ENCODE measurements at regions not wholly inside any gene's neighbourhood (a gene's known extent, or its start where the extent isn't known, plus 50 kb on each side); places are given as distances from the start of the nearest gene placed in this dataset.
"Not testable (repeated sequence)": the region's sequence is repeated elsewhere in the genome, so short reads cannot be mapped to it uniquely, and the experiment has no call there.

DNA sequence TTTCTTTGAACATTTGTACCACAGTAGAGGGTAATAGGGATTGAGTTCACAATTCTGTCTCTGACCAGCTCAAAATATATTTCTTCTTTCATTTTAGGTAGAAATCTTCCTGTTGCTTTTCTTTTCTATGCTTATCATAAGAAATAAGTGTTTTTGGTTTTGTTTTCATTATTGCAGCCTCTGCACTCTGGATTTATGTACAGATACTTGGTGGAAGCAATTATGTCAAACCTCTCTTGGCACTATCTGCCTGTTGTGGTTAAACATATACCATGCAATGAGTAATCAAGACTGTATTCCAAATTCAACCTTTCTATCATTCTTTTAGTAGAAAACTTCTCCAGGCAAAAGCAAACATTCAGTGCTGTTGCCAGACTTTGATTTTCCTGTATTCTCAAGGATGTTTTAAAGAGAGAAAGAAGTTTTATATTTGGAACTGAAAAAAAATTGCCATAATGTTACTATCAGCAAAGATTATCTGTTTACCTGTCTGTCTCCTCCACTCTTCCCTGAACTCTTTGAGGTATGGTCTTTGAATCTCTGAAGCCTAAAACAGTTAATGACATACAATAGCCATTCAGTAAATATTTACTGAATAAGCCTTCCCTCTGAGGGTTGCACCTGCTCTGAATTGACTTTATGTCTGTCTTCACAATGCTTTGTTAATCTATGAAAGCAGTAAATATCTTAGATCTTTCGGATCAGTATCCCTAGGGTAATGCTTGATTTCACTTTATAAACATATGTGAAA, 612.5 kb upstream of the PRR20A start:
- TF ChIP-seq POLR2A (IDR thresholded peaks at IDR 0.05) = no peak
- TF ChIP-seq, protein P1, sequence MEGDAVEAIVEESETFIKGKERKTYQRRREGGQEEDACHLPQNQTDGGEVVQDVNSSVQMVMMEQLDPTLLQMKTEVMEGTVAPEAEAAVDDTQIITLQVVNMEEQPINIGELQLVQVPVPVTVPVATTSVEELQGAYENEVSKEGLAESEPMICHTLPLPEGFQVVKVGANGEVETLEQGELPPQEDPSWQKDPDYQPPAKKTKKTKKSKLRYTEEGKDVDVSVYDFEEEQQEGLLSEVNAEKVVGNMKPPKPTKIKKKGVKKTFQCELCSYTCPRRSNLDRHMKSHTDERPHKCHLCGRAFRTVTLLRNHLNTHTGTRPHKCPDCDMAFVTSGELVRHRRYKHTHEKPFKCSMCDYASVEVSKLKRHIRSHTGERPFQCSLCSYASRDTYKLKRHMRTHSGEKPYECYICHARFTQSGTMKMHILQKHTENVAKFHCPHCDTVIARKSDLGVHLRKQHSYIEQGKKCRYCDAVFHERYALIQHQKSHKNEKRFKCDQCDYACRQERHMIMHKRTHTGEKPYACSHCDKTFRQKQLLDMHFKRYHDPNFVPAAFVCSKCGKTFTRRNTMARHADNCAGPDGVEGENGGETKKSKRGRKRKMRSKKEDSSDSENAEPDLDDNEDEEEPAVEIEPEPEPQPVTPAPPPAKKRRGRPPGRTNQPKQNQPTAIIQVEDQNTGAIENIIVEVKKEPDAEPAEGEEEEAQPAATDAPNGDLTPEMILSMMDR (IDR thresholded peaks at IDR 0.05) = no peak
- Histone ChIP-seq H3K27me3 (no peaks in the 10 kb centered on the region), H3K4me3 (no peak overlapping the region), H3K4me1 (no peaks in the 10 kb centered on the region), H3K36me3 (no peaks in the 10 kb centered on the region), H3K27ac (no peak overlapping the region), H3K9me3 (peaks cover 0 to 3% (median 0%) of the 10 kb centered on the region in 12 donors)
- DNase-seq = no peak
- WGBS, 4 donors = 36 to 59% (median 47%) methylated on average over 1 of the region's 1 CpG
- intact Hi-C loops (cut with DNase I) = no loop called here
- ATAC-seq = no peak

DNA sequence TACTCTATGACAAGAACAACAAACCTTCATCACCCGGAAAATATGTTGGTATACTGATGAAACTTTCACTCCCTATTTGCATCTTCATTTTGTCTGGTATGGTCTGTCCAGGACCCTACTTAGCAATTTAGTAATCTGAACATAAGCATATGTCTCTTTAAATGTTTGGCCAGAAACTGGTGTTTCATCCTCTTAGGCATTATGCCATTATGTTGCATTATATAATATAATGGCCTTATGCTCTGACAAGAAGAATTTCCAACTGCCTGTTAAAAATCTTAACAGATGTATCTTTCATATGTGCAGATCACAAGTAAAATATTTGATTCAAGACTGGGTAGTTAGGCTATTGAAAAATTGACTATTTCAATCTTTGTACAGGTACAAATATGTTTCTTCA, 610.6 kb upstream of the PRR20A start:
- intact Hi-C loops (cut with DNase I) = no loop called here
- ATAC-seq (no peak), DNase-seq (no peak)
- 85 to 91% (median 88%) methylated on average over 1 of the region's 1 CpG for WGBS, 4 donors
- no peak overlapping the region for H3K27ac ChIP-seq
- H3K4me3 ChIP-seq = no peak overlapping the region
- TF ChIP-seq, protein P1 (IDR thresholded peaks at IDR 0.05) = no peak
- no peak for TF ChIP-seq POLR2A (IDR thresholded peaks at IDR 0.05)
- H3K4me1 ChIP-seq = no peaks in the 10 kb centered on the region
- H3K9me3 ChIP-seq = no peaks in the 10 kb centered on the region
- H3K36me3 ChIP-seq = no peaks in the 10 kb centered on the region
- no peaks in the 10 kb centered on the region for H3K27me3 ChIP-seq

DNA sequence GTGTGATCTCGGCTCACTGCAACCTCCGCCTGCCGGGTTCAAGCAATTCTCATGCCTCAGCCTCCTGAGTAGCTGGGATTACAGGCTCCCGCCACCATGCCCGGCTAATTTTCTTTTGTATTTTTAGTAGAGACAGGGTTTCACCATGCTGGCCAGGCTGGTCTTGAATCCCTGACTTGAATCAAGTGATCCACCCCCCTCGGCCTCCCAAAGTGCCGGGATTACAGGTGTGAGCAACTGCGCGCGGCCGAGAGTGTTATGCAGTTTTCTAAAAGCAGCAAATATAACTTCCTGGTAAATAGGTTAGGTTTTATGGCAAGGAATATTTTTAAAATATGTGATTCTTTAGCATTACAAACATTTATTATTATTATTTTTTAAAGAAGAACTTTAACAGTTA, 592.8 kb upstream of the PRR20A start:
- H3K4me1 ChIP-seq; H3K27me3 ChIP-seq; H3K4me3 ChIP-seq; H3K9me3 ChIP-seq; H3K36me3 ChIP-seq; ATAC-seq; H3K27ac ChIP-seq; DNase-seq; intact Hi-C loops (cut with DNase I): not testable (repeated sequence)
- WGBS, 4 donors = 92 to 97% (median 94%) methylated on average over 11 of the region's 11 CpGs

DNA sequence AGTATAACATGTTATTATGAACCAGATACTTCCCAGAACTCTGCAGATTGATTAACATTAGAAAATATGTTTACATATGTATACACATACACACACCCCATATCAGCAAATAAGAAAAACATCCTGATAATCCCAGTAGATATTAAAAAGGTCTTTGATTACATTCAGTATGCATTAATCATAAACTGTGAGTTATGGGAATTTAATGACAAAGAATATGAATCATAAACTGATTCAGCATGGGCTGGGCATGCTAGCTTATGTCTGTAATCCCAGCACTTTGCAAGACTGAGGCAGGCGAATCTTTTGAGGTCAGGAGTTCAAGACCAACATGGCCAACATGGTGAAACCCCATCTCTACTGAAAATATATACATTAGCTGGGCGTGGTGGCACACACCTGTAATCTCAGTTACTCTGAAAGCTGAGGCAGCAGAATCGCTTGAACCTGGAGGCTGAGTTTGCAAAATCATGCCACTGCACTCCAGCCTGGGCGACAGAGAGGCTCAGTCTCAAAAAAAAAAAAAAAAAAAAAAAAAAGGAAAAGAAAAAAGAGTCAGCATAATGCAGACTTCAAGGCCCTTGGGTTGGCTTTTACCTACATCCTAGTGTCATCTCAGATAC, 581.9 kb upstream of the PRR20A start:
- ATAC-seq (no peak), DNase-seq (no peak)
- Histone ChIP-seq H3K27me3 (no peaks in the 10 kb centered on the region), H3K27ac (no peak overlapping the region), H3K36me3 (no peaks in the 10 kb centered on the region), H3K4me3 (no peak overlapping the region), H3K9me3 (peaks cover 0 to 5% (median 0%) of the 10 kb centered on the region in 12 donors), H3K4me1 (no peaks in the 10 kb centered on the region)
- TF ChIP-seq POLR2A (IDR thresholded peaks at IDR 0.05) = no peak
- TF ChIP-seq, protein P1 (IDR thresholded peaks at IDR 0.05) = no peak
- intact Hi-C loops (cut with DNase I) = no loop called here
- 72 to 75% (median 74%) methylated on average over 4 of the region's 4 CpGs for WGBS, 4 donors

Measured in heart left ventricle (tissue), 16 donors.